ENCODE measurements at regions not wholly inside any gene's neighbourhood (a gene's known extent, or its start where the extent isn't known, plus 50 kb on each side); places are given as distances from the start of the nearest gene placed in this dataset.
"Not testable (repeated sequence)": the region's sequence is repeated elsewhere in the genome, so short reads cannot be mapped to it uniquely, and the experiment has no call there.

GRCh38 chr12:34124608-34125007 lies 102.3 kb downstream of the ALG10 start:
- H3K36me3 ChIP-seq (ENCODE audit: insufficient read depth, low read length), result no peaks in the 10 kb centered on the region
- no peak overlapping the region for H3K4me3 ChIP-seq (ENCODE audit: low read depth in 1 of 2, low read length in 2 of 2)
- no peaks in the 10 kb centered on the region for H3K27me3 ChIP-seq (ENCODE audit: control insufficient read depth in 1 of 2, insufficient read depth in 2 of 2, low read length in 2 of 2)
- H3K27ac ChIP-seq (ENCODE audit: low read depth, low read length), result no peak overlapping the region
- H3K4me1 ChIP-seq (ENCODE audit: insufficient read depth, low read length), result no peaks in the 10 kb centered on the region
- H3K9ac ChIP-seq (ENCODE audit: low read length), result no peak overlapping the region
- H3K9me3 ChIP-seq (ENCODE audit: low read length), result no peaks in the 10 kb centered on the region

- Histone ChIP-seq H3K9ac (ENCODE audit: low read length) (no peak overlapping the region), H3K4me3 (ENCODE audit: low read depth in 1 of 2, low read length in 2 of 2) (no peak overlapping the region)
Measured at GRCh38 chr12:34126239-34126641, 103.9 kb downstream of the ALG10 start.

GRCh38 chr12:34126805-34127204 lies 104.5 kb downstream of the ALG10 start:
- H3K4me3 ChIP-seq (ENCODE audit: low read depth in 1 of 2, low read length in 2 of 2), result no peak overlapping the region
- H3K27me3 ChIP-seq (ENCODE audit: control insufficient read depth in 1 of 2, insufficient read depth in 2 of 2, low read length in 2 of 2), result no peaks in the 10 kb centered on the region
- no peaks in the 10 kb centered on the region for H3K9me3 ChIP-seq (ENCODE audit: low read length)
- no peak overlapping the region for H3K9ac ChIP-seq (ENCODE audit: low read length)
- no peaks in the 10 kb centered on the region for H3K36me3 ChIP-seq (ENCODE audit: insufficient read depth, low read length)
- no peaks in the 10 kb centered on the region for H3K4me1 ChIP-seq (ENCODE audit: insufficient read depth, low read length)
- no peak overlapping the region for H3K27ac ChIP-seq (ENCODE audit: low read depth, low read length)

More at GRCh38 chr12:34126239-34126641, 103.9 kb downstream of the ALG10 start:
- H3K27ac ChIP-seq (ENCODE audit: low read depth, low read length), result no peak overlapping the region
- no peaks in the 10 kb centered on the region for H3K27me3 ChIP-seq (ENCODE audit: control insufficient read depth in 1 of 2, insufficient read depth in 2 of 2, low read length in 2 of 2)
- H3K9me3 ChIP-seq (ENCODE audit: low read length), result no peaks in the 10 kb centered on the region
- H3K36me3 ChIP-seq (ENCODE audit: insufficient read depth, low read length), result no peaks in the 10 kb centered on the region
- H3K4me1 ChIP-seq (ENCODE audit: insufficient read depth, low read length), result no peaks in the 10 kb centered on the region

- H3K9me3 ChIP-seq (ENCODE audit: low read length); H3K4me1 ChIP-seq (ENCODE audit: insufficient read depth, low read length): not testable (repeated sequence)
Measured at GRCh38 chr12:34127379-34127778, 105.1 kb downstream of the ALG10 start.

GRCh38 chr12:34142430-34142829 lies 120.1 kb downstream of the ALG10 start:
- Histone ChIP-seq H3K4me1 (ENCODE audit: insufficient read depth, low read length) (no peaks in the 10 kb centered on the region), H3K27ac (ENCODE audit: low read depth, low read length) (no peak overlapping the region), H3K4me3 (ENCODE audit: low read depth in 1 of 2, low read length in 2 of 2) (no peak overlapping the region), H3K36me3 (ENCODE audit: insufficient read depth, low read length) (no peaks in the 10 kb centered on the region), H3K27me3 (ENCODE audit: control insufficient read depth in 1 of 2, insufficient read depth in 2 of 2, low read length in 2 of 2) (no peaks in the 10 kb centered on the region), H3K9me3 (ENCODE audit: low read length) (no peaks in the 10 kb centered on the region), H3K9ac (ENCODE audit: low read length) (no peak overlapping the region)

More at GRCh38 chr12:34127379-34127778, 105.1 kb downstream of the ALG10 start:
- not testable (repeated sequence) for H3K27me3 ChIP-seq (ENCODE audit: control insufficient read depth in 1 of 2, insufficient read depth in 2 of 2, low read length in 2 of 2); H3K36me3 ChIP-seq (ENCODE audit: insufficient read depth, low read length); H3K4me3 ChIP-seq (ENCODE audit: low read depth in 1 of 2, low read length in 2 of 2); H3K9ac ChIP-seq (ENCODE audit: low read length); H3K27ac ChIP-seq (ENCODE audit: low read depth, low read length)

- Histone ChIP-seq H3K9me3 (ENCODE audit: low read length) (no peaks in the 10 kb centered on the region), H3K27ac (ENCODE audit: low read depth, low read length) (no peak overlapping the region), H3K27me3 (ENCODE audit: control insufficient read depth in 1 of 2, insufficient read depth in 2 of 2, low read length in 2 of 2) (no peaks in the 10 kb centered on the region), H3K4me3 (ENCODE audit: low read depth in 1 of 2, low read length in 2 of 2) (no peak overlapping the region), H3K9ac (ENCODE audit: low read length) (no peak overlapping the region), H3K36me3 (ENCODE audit: insufficient read depth, low read length) (no peaks in the 10 kb centered on the region), H3K4me1 (ENCODE audit: insufficient read depth, low read length) (no peaks in the 10 kb centered on the region)
Measured at GRCh38 chr12:34151019-34151418, 128.7 kb downstream of the ALG10 start.

GRCh38 chr12:34163443-34163842 lies 141.1 kb downstream of the ALG10 start:
- no peaks in the 10 kb centered on the region for H3K4me1 ChIP-seq (ENCODE audit: insufficient read depth, low read length)
- no peak overlapping the region for H3K4me3 ChIP-seq (ENCODE audit: low read depth in 1 of 2, low read length in 2 of 2)
- no peak overlapping the region for H3K27ac ChIP-seq (ENCODE audit: low read depth, low read length)
- no peaks in the 10 kb centered on the region for H3K9me3 ChIP-seq (ENCODE audit: low read length)
- no peaks in the 10 kb centered on the region for H3K36me3 ChIP-seq (ENCODE audit: insufficient read depth, low read length)
- H3K27me3 ChIP-seq (ENCODE audit: control insufficient read depth in 1 of 2, insufficient read depth in 2 of 2, low read length in 2 of 2), result no peaks in the 10 kb centered on the region
- H3K9ac ChIP-seq (ENCODE audit: low read length), result no peak overlapping the region

- H3K27me3 ChIP-seq (ENCODE audit: control insufficient read depth in 1 of 2, insufficient read depth in 2 of 2, low read length in 2 of 2), result no peaks in the 10 kb centered on the region
- H3K9me3 ChIP-seq (ENCODE audit: low read length), result no peaks in the 10 kb centered on the region
- no peak overlapping the region for H3K9ac ChIP-seq (ENCODE audit: low read length)
- H3K27ac ChIP-seq (ENCODE audit: low read depth, low read length), result no peak overlapping the region
- no peak overlapping the region for H3K4me3 ChIP-seq (ENCODE audit: low read depth in 1 of 2, low read length in 2 of 2)
- no peaks in the 10 kb centered on the region for H3K4me1 ChIP-seq (ENCODE audit: insufficient read depth, low read length)
- H3K36me3 ChIP-seq (ENCODE audit: insufficient read depth, low read length), result no peaks in the 10 kb centered on the region
Measured at GRCh38 chr12:34166427-34167060, 144.2 kb downstream of the ALG10 start.

GRCh38 chr12:34168507-34168906 lies 146.2 kb downstream of the ALG10 start:
- H3K4me1 ChIP-seq (ENCODE audit: insufficient read depth, low read length); H3K9me3 ChIP-seq (ENCODE audit: low read length); H3K36me3 ChIP-seq (ENCODE audit: insufficient read depth, low read length); H3K27ac ChIP-seq (ENCODE audit: low read depth, low read length); H3K9ac ChIP-seq (ENCODE audit: low read length); H3K27me3 ChIP-seq (ENCODE audit: control insufficient read depth in 1 of 2, insufficient read depth in 2 of 2, low read length in 2 of 2); H3K4me3 ChIP-seq (ENCODE audit: low read depth in 1 of 2, low read length in 2 of 2): not testable (repeated sequence)

GRCh38 chr12:34186492-34186891 lies 164.2 kb downstream of the ALG10 start:
- Histone ChIP-seq H3K27me3 (ENCODE audit: control insufficient read depth in 1 of 2, insufficient read depth in 2 of 2, low read length in 2 of 2) (no peaks in the 10 kb centered on the region), H3K4me1 (ENCODE audit: insufficient read depth, low read length) (no peaks in the 10 kb centered on the region), H3K9ac (ENCODE audit: low read length) (no peak overlapping the region), H3K27ac (ENCODE audit: low read depth, low read length) (no peak overlapping the region), H3K4me3 (ENCODE audit: low read depth in 1 of 2, low read length in 2 of 2) (no peak overlapping the region), H3K9me3 (ENCODE audit: low read length) (no peaks in the 10 kb centered on the region), H3K36me3 (ENCODE audit: insufficient read depth, low read length) (no peaks in the 10 kb centered on the region)

GRCh38 chr12:34188974-34189373 lies 166.7 kb downstream of the ALG10 start:
- Histone ChIP-seq H3K36me3 (ENCODE audit: insufficient read depth, low read length) (no peaks in the 10 kb centered on the region), H3K4me3 (ENCODE audit: low read depth in 1 of 2, low read length in 2 of 2) (no peak overlapping the region), H3K4me1 (ENCODE audit: insufficient read depth, low read length) (no peaks in the 10 kb centered on the region), H3K9me3 (ENCODE audit: low read length) (no peaks in the 10 kb centered on the region), H3K27ac (ENCODE audit: low read depth, low read length) (no peak overlapping the region), H3K9ac (ENCODE audit: low read length) (no peak overlapping the region), H3K27me3 (ENCODE audit: control insufficient read depth in 1 of 2, insufficient read depth in 2 of 2, low read length in 2 of 2) (no peaks in the 10 kb centered on the region)

- Histone ChIP-seq H3K4me1 (ENCODE audit: insufficient read depth, low read length) (no peaks in the 10 kb centered on the region), H3K9me3 (ENCODE audit: low read length) (no peaks in the 10 kb centered on the region), H3K27ac (ENCODE audit: low read depth, low read length) (no peak overlapping the region), H3K36me3 (ENCODE audit: insufficient read depth, low read length) (no peaks in the 10 kb centered on the region), H3K4me3 (ENCODE audit: low read depth in 1 of 2, low read length in 2 of 2) (no peak overlapping the region), H3K9ac (ENCODE audit: low read length) (no peak overlapping the region), H3K27me3 (ENCODE audit: control insufficient read depth in 1 of 2, insufficient read depth in 2 of 2, low read length in 2 of 2) (no peaks in the 10 kb centered on the region)
Measured at GRCh38 chr12:34190054-34190453, 167.8 kb downstream of the ALG10 start.
